H1 (cell line): ENCODE measurements at regions not wholly inside any gene's neighbourhood (a gene's known extent, or its start where the extent isn't known, plus 50 kb on each side); places are given as distances from the start of the nearest gene placed in this dataset.

Experiments used
- KDM1A ChIP-seq: fragments of 200-600, 300-600 bp; sonication (generic); IDR thresholded peaks from 2 replicates; pipeline ENCODE4 v1.7.1; 2016; ENCODE audit warnings: mild to moderate bottlenecking, low read length, borderline replicate concordance
- SIRT6 ChIP-seq: IDR thresholded peaks from one replicate; pipeline ENCODE4 v1.7.1; 2012; ENCODE audit warnings: low read length, inconsistent platforms
- SP4 ChIP-seq: IDR thresholded peaks from 2 replicates; pipeline ENCODE4 v1.6.1; 2012; ENCODE audit warnings: low read length, inconsistent platforms
- SRF ChIP-seq: IDR thresholded peaks from 2 replicates; pipeline ENCODE4 v1.6.1; 2011; ENCODE audit warnings: mild to moderate bottlenecking, low read depth, low read length, moderate library complexity
- YY1 ChIP-seq: IDR thresholded peaks from 2 replicates; pipeline ENCODE4 v1.6.1; 2011; ENCODE audit warnings: low read depth, mild to moderate bottlenecking, low read length
- TF ChIP-seq, protein P1 (sequence below): IDR thresholded peaks from 2 replicates; pipeline ENCODE4 v1.6.1; 2012; ENCODE audit warnings: low read length, inconsistent platforms
- TF ChIP-seq, protein P2 (sequence below): IDR thresholded peaks from 2 replicates; pipeline ENCODE4 v1.6.1; 2011; ENCODE audit warnings: low read depth, mild to moderate bottlenecking, low read length; ENCODE audit not compliant: insufficient read depth

GRCh38 chr5:81820318-81820636 is 69.4 kb upstream of the SSBP2 start (continued):
- no peak for TF ChIP-seq SIRT6
- TF ChIP-seq, protein P1, sequence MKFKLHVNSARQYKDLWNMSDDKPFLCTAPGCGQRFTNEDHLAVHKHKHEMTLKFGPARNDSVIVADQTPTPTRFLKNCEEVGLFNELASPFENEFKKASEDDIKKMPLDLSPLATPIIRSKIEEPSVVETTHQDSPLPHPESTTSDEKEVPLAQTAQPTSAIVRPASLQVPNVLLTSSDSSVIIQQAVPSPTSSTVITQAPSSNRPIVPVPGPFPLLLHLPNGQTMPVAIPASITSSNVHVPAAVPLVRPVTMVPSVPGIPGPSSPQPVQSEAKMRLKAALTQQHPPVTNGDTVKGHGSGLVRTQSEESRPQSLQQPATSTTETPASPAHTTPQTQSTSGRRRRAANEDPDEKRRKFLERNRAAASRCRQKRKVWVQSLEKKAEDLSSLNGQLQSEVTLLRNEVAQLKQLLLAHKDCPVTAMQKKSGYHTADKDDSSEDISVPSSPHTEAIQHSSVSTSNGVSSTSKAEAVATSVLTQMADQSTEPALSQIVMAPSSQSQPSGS = no peak
- TF ChIP-seq, protein P2, sequence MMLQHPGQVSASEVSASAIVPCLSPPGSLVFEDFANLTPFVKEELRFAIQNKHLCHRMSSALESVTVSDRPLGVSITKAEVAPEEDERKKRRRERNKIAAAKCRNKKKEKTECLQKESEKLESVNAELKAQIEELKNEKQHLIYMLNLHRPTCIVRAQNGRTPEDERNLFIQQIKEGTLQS = no peak
- no peak for TF ChIP-seq SRF
- TF ChIP-seq YY1 = no peak
- no peak for TF ChIP-seq KDM1A
- no peak for TF ChIP-seq SP4
